Astrocyte of the spinal cord (primary cell): ENCODE measurements at regions not wholly inside any gene's neighbourhood (a gene's known extent, or its start where the extent isn't known, plus 50 kb on each side); places are given as distances from the start of the nearest gene placed in this dataset.

Experiments used
- DNase-seq: peaks from one replicate; pipeline ENCODE4 v3.0.0; 2011; ENCODE audit warnings: low read depth, low spot score
- H3K4me3 ChIP-seq: 2 replicates; pipeline ENCODE4 v1.5.1; 2011; ENCODE audit warnings: low read depth, mild to moderate bottlenecking, low read length, moderate library complexity
- in situ Hi-C: cut with HindIII; loops from 2 replicates; pipeline ENCODE4 v1.10.0; 2017; ENCODE audit warnings: low sequenced_read_pairs
- TF ChIP-seq, protein P1 (sequence below): IDR thresholded peaks from 2 replicates; pipeline ENCODE4 v1.5.1; 2012; ENCODE audit warnings: low read depth, mild to moderate bottlenecking, low read length, inconsistent platforms

DNA sequence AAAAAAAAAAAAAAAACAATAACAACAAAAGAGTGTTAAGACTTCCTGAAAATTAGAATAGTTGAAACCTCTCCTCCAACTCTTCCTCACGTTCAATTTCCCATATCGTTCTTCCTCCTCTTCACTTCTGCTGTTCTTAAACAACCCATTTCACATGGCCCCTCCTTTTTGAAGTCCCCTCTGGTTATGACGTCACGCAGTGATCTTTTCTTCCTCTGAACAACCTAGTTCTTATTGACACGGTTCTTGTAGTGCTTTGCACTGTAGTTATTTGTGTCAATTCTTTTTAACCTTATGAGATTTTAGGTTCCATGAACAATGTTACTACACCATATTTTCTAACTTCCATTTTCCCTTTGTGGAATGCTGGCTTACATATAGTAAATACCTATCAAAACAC is 69.5 kb upstream of the RGPD4 start:
- no peak overlapping the region for H3K4me3 ChIP-seq
- no peak for DNase-seq
- in situ Hi-C loops = no loop called here
- TF ChIP-seq, protein P1, sequence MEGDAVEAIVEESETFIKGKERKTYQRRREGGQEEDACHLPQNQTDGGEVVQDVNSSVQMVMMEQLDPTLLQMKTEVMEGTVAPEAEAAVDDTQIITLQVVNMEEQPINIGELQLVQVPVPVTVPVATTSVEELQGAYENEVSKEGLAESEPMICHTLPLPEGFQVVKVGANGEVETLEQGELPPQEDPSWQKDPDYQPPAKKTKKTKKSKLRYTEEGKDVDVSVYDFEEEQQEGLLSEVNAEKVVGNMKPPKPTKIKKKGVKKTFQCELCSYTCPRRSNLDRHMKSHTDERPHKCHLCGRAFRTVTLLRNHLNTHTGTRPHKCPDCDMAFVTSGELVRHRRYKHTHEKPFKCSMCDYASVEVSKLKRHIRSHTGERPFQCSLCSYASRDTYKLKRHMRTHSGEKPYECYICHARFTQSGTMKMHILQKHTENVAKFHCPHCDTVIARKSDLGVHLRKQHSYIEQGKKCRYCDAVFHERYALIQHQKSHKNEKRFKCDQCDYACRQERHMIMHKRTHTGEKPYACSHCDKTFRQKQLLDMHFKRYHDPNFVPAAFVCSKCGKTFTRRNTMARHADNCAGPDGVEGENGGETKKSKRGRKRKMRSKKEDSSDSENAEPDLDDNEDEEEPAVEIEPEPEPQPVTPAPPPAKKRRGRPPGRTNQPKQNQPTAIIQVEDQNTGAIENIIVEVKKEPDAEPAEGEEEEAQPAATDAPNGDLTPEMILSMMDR = no peak

DNA sequence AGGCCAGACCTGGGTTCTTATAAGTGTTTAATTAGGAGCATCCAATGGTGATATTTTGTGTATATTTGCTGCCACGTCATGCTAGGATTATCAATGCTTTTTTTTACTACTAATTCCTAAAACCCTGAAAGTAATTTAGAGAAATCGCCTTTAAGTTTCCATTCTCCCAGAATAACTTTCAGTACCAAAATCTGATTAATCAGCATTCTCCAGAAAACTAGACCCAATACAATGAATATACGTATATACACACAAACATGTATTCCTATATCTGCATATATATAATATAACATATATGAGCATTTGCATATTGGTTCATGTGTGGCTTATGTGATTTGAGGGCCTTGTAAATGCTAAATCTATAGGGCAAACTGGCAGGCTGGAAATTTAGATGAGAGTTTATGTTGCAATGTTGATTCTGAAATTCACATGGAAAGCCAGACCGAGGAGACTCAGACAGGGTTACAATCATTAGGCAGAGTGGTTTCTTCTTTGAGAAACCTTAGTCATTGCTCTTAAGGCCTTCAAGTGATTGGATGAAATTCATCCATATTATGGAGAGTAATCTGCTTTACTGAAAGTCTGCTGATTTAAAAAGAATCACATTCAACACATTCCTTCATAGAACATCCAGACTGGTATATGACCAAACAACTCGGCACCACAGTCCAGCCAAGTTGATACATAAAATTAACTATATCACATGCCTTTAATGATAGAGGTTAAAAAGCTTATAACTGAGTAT is 65.9 kb upstream of the RGPD4 start:
- no peak overlapping the region for H3K4me3 ChIP-seq
- in situ Hi-C loops = no loop called here
- TF ChIP-seq, protein P1 = no peak
- no peak for DNase-seq

DNA sequence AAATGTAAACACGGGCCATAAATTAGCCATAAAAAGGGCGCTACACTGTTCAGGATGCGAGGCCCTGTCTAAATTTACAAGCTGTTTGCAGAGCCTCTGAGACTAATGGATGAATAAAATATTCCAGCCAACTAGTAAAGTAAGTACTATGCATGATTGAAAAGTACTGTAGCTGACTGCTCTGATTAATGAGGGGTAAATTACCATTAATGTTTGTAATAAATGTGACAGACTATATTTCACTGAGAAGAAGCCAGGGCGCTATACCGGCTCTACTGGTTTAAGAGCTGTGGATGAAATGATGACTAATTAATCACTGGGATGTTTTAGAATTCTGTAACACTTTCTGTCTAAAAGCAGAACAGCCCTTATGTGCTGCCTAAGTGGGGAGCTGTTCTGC is 54.3 kb upstream of the RGPD4 start:
- no peak overlapping the region for H3K4me3 ChIP-seq
- DNase-seq = no peak
- in situ Hi-C loops = no loop called here
- TF ChIP-seq, protein P1 = no peak

DNA sequence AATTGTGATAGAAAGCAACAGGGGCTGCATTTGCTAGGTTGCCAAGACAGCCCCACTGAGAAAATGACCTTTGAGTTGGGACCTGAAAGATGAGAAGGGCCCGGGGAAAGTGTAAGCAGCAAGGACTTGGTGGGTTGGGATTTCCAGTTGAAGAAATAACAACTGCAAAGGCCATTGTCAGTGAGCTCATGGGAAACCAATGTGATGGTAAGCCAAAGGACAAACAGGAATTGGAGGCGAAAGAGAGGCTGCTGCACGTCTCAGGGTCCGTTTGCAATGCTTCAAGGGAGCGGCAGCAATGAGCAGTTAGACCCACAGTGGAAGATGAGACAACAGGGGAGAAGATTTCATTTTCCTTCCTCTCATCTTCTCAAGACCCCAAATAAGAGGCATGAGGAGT is 51.5 kb upstream of the RGPD4 start:
- TF ChIP-seq, protein P1 = no peak
- H3K4me3 ChIP-seq = no peak overlapping the region
- in situ Hi-C loops = no loop called here
- no peak for DNase-seq

DNA sequence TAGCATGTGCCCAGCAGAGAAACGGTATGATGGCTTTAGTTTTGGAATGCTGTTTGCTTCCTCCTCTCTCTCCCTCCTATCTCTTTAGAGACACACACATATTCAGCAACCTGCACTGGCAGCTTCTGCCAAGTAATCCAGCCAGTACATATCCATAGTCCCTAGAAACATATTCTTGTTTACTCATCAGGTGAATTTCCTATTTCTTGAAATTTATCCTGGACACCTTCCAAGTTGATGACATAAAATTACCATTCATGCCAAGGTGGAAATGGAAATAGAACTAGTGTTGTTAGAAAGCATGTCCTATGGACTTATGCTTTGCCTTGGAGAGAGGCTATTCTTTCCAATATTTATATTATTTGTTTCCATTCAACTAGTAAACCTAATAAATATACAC is 50.9 kb upstream of the RGPD4 start:
- no peak for DNase-seq
- in situ Hi-C loops = no loop called here
- H3K4me3 ChIP-seq = no peak overlapping the region
- TF ChIP-seq, protein P1 = no peak

DNA sequence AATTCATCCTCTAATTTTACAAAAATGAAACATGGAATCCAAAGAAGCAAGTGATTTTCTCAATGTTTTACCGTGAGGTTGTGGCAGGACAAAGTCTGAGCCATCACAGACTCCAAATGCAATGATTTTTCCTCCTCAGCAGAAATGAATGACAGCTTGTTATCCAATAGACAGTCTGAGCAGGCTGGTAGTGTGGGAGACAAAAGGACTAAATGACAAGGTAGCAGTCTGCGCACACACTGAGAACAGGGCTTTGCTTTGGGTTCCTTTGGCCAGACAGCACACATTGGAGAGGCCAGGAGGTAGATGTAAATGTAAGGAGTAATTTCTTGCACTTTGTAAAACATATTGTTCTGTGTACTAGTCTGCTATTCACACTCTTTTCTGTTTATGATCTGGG is 50.3 kb upstream of the RGPD4 start:
- TF ChIP-seq, protein P1 = no peak
- H3K4me3 ChIP-seq = no peak overlapping the region
- no peak for DNase-seq
- in situ Hi-C loops = no loop called here
